ENCODE measurements at regions not wholly inside any gene's neighbourhood (a gene's known extent, or its start where the extent isn't known, plus 50 kb on each side); places are given as distances from the start of the nearest gene placed in this dataset.
"Not testable (repeated sequence)": the region's sequence is repeated elsewhere in the genome, so short reads cannot be mapped to it uniquely, and the experiment has no call there.

- DNase-seq (ENCODE audit: low read depth in 2 of 2) = no peak
Measured at GRCh38 chr10:126722726-126723125, 52.2 kb upstream of the C10orf90 start.

- no peak for DNase-seq (ENCODE audit: low read depth in 2 of 2)
Measured at GRCh38 chr10:126723226-126723625, 52.7 kb upstream of the C10orf90 start.

- no peak for DNase-seq (ENCODE audit: low read depth in 2 of 2)
Measured at GRCh38 chr10:126729314-126729870, 58.9 kb upstream of the C10orf90 start.

- no peak for DNase-seq (ENCODE audit: low read depth in 2 of 2)
Measured at GRCh38 chr10:126730856-126731609, 60.5 kb upstream of the C10orf90 start.

GRCh38 chr10:126731610-126731990 lies 61.1 kb upstream of the C10orf90 start:
- DNase-seq (ENCODE audit: low read depth in 2 of 2) = no peak

- no peak for DNase-seq (ENCODE audit: low read depth in 2 of 2)
Measured at GRCh38 chr10:126732308-126732707, 61.8 kb upstream of the C10orf90 start.

GRCh38 chr10:126732868-126733267 lies 62.4 kb upstream of the C10orf90 start:
- DNase-seq (ENCODE audit: low read depth in 2 of 2) = no peak

- DNase-seq (ENCODE audit: low read depth in 2 of 2) = no peak
Measured at GRCh38 chr10:126734015-126734414, 63.5 kb upstream of the C10orf90 start.

GRCh38 chr10:126734967-126735366 lies 64.5 kb upstream of the C10orf90 start:
- no peak for DNase-seq (ENCODE audit: low read depth in 2 of 2)

GRCh38 chr10:126736142-126736541 lies 65.6 kb upstream of the C10orf90 start:
- no peak for DNase-seq (ENCODE audit: low read depth in 2 of 2)

- DNase-seq (ENCODE audit: low read depth in 2 of 2) = no peak
Measured at GRCh38 chr10:126736727-126737126, 66.2 kb upstream of the C10orf90 start.

GRCh38 chr10:126738001-126738400 lies 67.5 kb upstream of the C10orf90 start:
- DNase-seq (ENCODE audit: low read depth in 2 of 2) = no peak

- no peak for DNase-seq (ENCODE audit: low read depth in 2 of 2)
Measured at GRCh38 chr10:126744571-126744970, 74.1 kb upstream of the C10orf90 start.

GRCh38 chr10:126749015-126749655 lies 78.6 kb upstream of the C10orf90 start:
- DNase-seq (ENCODE audit: low read depth in 2 of 2) = peak; percentile 29 to 46

GRCh38 chr10:126754966-126755365 lies 84.5 kb upstream of the C10orf90 start:
- DNase-seq (ENCODE audit: low read depth in 2 of 2) = no peak

GRCh38 chr10:126758867-126759266 lies 88.4 kb upstream of the C10orf90 start:
- DNase-seq (ENCODE audit: low read depth in 2 of 2) = no peak

GRCh38 chr10:126759531-126759930 lies 89.0 kb upstream of the C10orf90 start:
- DNase-seq (ENCODE audit: low read depth in 2 of 2) = no peak

GRCh38 chr10:126766646-126767045 lies 96.2 kb upstream of the C10orf90 start:
- DNase-seq (ENCODE audit: low read depth in 2 of 2) = not testable (repeated sequence)

- no peak for DNase-seq (ENCODE audit: low read depth in 2 of 2)
Measured at GRCh38 chr10:126770809-126771208, 100.3 kb upstream of the C10orf90 start.

GRCh38 chr10:126776168-126776567 lies 105.7 kb upstream of the C10orf90 start:
- no peak for DNase-seq (ENCODE audit: low read depth in 2 of 2)

GRCh38 chr10:126777714-126778113 lies 107.2 kb upstream of the C10orf90 start:
- no peak for DNase-seq (ENCODE audit: low read depth in 2 of 2)

GRCh38 chr10:126781450-126782216 lies 111.1 kb upstream of the C10orf90 start:
- DNase-seq (ENCODE audit: low read depth in 2 of 2) = no peak

Measured in stimulated activated CD4-positive, alpha-beta T cell treated with anti-CD3 and anti-CD28 coated beads, Interleukin-15, amount 100 ng/mL, for 48 hours (primary cell).